A673 (cell line): ENCODE measurements at regions not wholly inside any gene's neighbourhood (a gene's known extent, or its start where the extent isn't known, plus 50 kb on each side); places are given as distances from the start of the nearest gene placed in this dataset.

Experiments
- BruUV-seq: library from RNA; stranded (reverse); fragments of 400-500 nt; replicated peaks from 2 replicates; lab custom pipeline; 2021; lab: Mats Ljungman, UMichigan
- CTCF ChIA-PET: fragments of 300-600 bp; sonication (Branson Sonifier 250); formaldehyde crosslinking; loops from one replicate; lab custom pipeline; 2022; ENCODE audit warnings: antibody characterized with exemption; lab: Charles Lee
- POLR2A ChIA-PET: fragments of 300-600 bp; sonication (Branson Sonifier 250); formaldehyde crosslinking; loops from one replicate; lab custom pipeline; 2022; ENCODE audit warnings: antibody characterized with exemption; ENCODE audit not compliant: low non-redundant PET; lab: Charles Lee
- DNase-seq: peaks from one replicate; pipeline ENCODE4 v3.0.0-alpha.2; 2015; ENCODE audit warnings: low spot score
- H3K27ac ChIP-seq: fragments of 200-600 bp; sonication (generic); 2 replicates; pipeline ENCODE4 v1.5.1; 2016; ENCODE audit warnings: mixed run types, low read depth, mild to moderate bottlenecking, mixed read lengths, antibody characterized with exemption, low read length; ENCODE audit not compliant: poor library complexity, severe bottlenecking
- H3K27me3 ChIP-seq: fragments of 200-600 bp; sonication (generic); replicated peaks from 2 replicates; pipeline ENCODE4 v1.6.1; 2017; ENCODE audit warnings: mixed run types, low read depth, mild to moderate bottlenecking, mixed read lengths, antibody characterized with exemption, low read length; ENCODE audit not compliant: insufficient read depth, poor library complexity
- H3K36me3 ChIP-seq: fragments of 200-600 bp; sonication (generic); 2 replicates; pipeline ENCODE4 v1.6.1; 2016; ENCODE audit warnings: mixed run types, mild to moderate bottlenecking, mixed read lengths, antibody characterized with exemption, low read length; ENCODE audit not compliant: insufficient read depth, poor library complexity, severe bottlenecking
- H3K4me1 ChIP-seq: fragments of 200-600 bp; sonication (generic); 2 replicates; pipeline ENCODE4 v1.6.1; 2017; ENCODE audit warnings: mixed run types, mild to moderate bottlenecking, mixed read lengths, antibody characterized with exemption, low read length; ENCODE audit not compliant: insufficient read depth, poor library complexity, severe bottlenecking
- H3K4me3 ChIP-seq: fragments of 200-600 bp; sonication (generic); 2 replicates; pipeline ENCODE4 v1.5.1; 2016; ENCODE audit warnings: low read depth, mixed run types, mild to moderate bottlenecking, mixed read lengths, low read length; ENCODE audit not compliant: poor library complexity, severe bottlenecking
- H3K9me3 ChIP-seq: fragments of 200-600 bp; sonication (generic); 2 replicates; pipeline ENCODE4 v1.6.1; 2016; ENCODE audit warnings: mixed run types, low read depth, mild to moderate bottlenecking, mixed read lengths, antibody characterized with exemption, low read length; ENCODE audit not compliant: poor library complexity, severe bottlenecking
- EZH2 ChIP-seq: fragments of 200-600 bp; sonication (generic); IDR thresholded peaks from 2 replicates; pipeline ENCODE4 v1.6.1; 2017; ENCODE audit warnings: borderline replicate concordance, low read depth, mild to moderate bottlenecking, mixed read lengths, antibody characterized with exemption, low read length; ENCODE audit not compliant: poor library complexity, severe bottlenecking
- intact Hi-C: fragments of 100-400 bp; cut with micrococcal nuclease; formaldehyde crosslinking; loops from one replicate; pipeline ENCODE4 v1.10.0; 2022; ENCODE audit not compliant: unreplicated experiment
- TF ChIP-seq, protein P1 (sequence below): fragments of 300-800, 200-600 bp; sonication (generic); conservative IDR thresholded peaks from 2 replicates; pipeline ENCODE4 v1.5.1; 2017; ENCODE audit warnings: low read depth, mild to moderate bottlenecking, antibody characterized with exemption, low read length, moderate library complexity, mixed read lengths

DNA sequence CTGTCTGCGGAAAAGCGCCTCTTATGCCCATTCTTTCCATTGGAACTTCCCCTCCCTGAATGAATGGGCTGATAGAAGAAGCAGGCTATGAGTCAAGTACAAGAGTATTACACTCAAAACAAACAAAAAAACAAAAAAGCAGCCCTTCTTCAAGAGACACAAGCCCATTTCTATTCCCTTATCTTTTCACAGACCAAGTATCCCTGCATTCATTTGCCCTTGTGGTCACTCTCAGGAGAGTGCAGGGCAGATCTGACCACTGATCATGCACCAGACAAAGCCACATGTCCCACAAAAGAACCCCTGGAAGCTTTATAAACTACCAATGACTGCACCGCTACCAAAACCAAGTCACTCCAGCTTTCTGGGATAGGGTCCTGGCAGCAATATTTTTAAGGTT lies 262.5 kb upstream of the TAS2R1 start:
- Histone ChIP-seq H3K27me3 (no peaks in the 10 kb centered on the region), H3K36me3 (no peaks in the 10 kb centered on the region), H3K27ac (no peak overlapping the region), H3K9me3 (no peaks in the 10 kb centered on the region), H3K4me1 (no peaks in the 10 kb centered on the region), H3K4me3 (no peak overlapping the region)
- DNase-seq: no peak
- intact Hi-C loops: loop anchor here (10.0 kb wide), 1 partner anchor 242 kb away; no protein-coding TSS in a partner anchor
- BruUV-seq: no TSS peak
- CTCF ChIA-PET: no interaction called here
- TF ChIP-seq, protein P1, sequence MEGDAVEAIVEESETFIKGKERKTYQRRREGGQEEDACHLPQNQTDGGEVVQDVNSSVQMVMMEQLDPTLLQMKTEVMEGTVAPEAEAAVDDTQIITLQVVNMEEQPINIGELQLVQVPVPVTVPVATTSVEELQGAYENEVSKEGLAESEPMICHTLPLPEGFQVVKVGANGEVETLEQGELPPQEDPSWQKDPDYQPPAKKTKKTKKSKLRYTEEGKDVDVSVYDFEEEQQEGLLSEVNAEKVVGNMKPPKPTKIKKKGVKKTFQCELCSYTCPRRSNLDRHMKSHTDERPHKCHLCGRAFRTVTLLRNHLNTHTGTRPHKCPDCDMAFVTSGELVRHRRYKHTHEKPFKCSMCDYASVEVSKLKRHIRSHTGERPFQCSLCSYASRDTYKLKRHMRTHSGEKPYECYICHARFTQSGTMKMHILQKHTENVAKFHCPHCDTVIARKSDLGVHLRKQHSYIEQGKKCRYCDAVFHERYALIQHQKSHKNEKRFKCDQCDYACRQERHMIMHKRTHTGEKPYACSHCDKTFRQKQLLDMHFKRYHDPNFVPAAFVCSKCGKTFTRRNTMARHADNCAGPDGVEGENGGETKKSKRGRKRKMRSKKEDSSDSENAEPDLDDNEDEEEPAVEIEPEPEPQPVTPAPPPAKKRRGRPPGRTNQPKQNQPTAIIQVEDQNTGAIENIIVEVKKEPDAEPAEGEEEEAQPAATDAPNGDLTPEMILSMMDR: no peak
- no peak for TF ChIP-seq EZH2
- POLR2A ChIA-PET: no interaction called here

DNA sequence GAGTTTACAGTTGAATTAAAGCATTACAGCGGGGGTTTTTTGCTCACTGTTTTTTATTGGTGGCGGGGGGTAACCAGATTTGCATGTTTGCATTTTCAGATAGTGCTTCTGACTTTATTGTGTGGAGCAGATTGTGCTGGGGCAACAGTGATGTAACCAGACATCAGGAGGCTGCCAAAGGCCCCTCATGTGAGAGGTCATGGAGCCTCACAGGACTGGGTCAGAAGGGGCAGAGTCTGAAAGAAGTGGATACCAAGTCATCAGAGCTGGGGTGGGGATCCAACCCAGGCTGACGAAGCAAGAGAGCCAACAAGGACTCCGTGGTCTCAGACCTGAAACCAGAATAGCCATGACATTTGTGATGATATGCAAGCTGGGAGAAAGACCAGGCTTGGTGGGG lies 259.4 kb upstream of the TAS2R1 start:
- TF ChIP-seq, protein P1: no peak
- TF ChIP-seq EZH2: no peak
- POLR2A ChIA-PET: no interaction called here
- no TSS peak for BruUV-seq
- DNase-seq: no peak
- Histone ChIP-seq H3K36me3 (no peaks in the 10 kb centered on the region), H3K27me3 (no peaks in the 10 kb centered on the region), H3K4me1 (no peaks in the 10 kb centered on the region), H3K4me3 (no peak overlapping the region), H3K27ac (no peak overlapping the region), H3K9me3 (no peaks in the 10 kb centered on the region)
- intact Hi-C loops: no loop called here
- CTCF ChIA-PET: no interaction called here

DNA sequence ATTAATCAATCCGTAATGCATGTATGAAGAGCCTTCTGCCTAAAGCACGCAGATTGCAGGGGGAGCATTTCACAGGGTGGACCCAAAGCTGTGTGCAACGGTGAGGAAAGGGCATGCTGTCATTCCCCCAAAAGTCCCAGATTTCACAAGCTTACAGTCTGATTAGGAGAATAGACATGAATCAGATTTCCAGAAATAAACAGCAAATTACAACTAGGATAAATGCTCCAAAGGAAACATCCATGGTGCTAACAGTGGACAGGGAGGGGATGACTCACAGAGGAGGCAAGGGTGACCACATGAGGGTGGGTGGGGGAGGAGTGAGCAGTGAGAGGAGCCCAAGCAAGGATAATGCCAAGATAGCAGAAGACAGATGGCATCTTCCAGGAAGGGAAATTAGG lies 258.4 kb upstream of the TAS2R1 start:
- no peaks in the 10 kb centered on the region for H3K9me3 ChIP-seq
- H3K4me1 ChIP-seq: no peaks in the 10 kb centered on the region
- no peaks in the 10 kb centered on the region for H3K27me3 ChIP-seq
- intact Hi-C loops: no loop called here
- POLR2A ChIA-PET: no interaction called here
- CTCF ChIA-PET: no interaction called here
- BruUV-seq: no TSS peak
- no peak overlapping the region for H3K27ac ChIP-seq
- H3K36me3 ChIP-seq: no peaks in the 10 kb centered on the region
- no peak for DNase-seq
- no peak overlapping the region for H3K4me3 ChIP-seq
- TF ChIP-seq, protein P1: no peak
- no peak for TF ChIP-seq EZH2
